KMS-11 (cell line): ENCODE measurements at regions not wholly inside any gene's neighbourhood (a gene's known extent, or its start where the extent isn't known, plus 50 kb on each side); places are given as distances from the start of the nearest gene placed in this dataset.
"Not testable (repeated sequence)": the region's sequence is repeated elsewhere in the genome, so short reads cannot be mapped to it uniquely, and the experiment has no call there.

Experiments used
- H2AFZ ChIP-seq: fragments of 200-600 bp; sonication (generic); 2 replicates; pipeline ENCODE4 v1.6.1; 2016; ENCODE audit warnings: antibody characterized with exemption, mixed run types, low read depth
- H3K27ac ChIP-seq: fragments of 200-600 bp; sonication (generic); 2 replicates; pipeline ENCODE4 v1.6.1; 2016; ENCODE audit warnings: mild to moderate bottlenecking, mixed run types
- H3K27me3 ChIP-seq: fragments of 200-600 bp; sonication (generic); 2 replicates; pipeline ENCODE4 v1.6.1; 2017; ENCODE audit warnings: mild to moderate bottlenecking, low read depth, mixed run types, moderate library complexity; ENCODE audit not compliant: insufficient read depth
- H3K36me3 ChIP-seq: fragments of 200-600 bp; sonication (generic); 2 replicates; pipeline ENCODE4 v1.6.1; 2017; ENCODE audit warnings: mild to moderate bottlenecking, mixed run types; ENCODE audit not compliant: insufficient read depth
- H3K4me1 ChIP-seq: fragments of 200-600 bp; sonication (generic); 2 replicates; pipeline ENCODE4 v1.6.1; 2016; ENCODE audit warnings: mild to moderate bottlenecking, low read depth, mixed run types; ENCODE audit not compliant: poor library complexity, severe bottlenecking
- H3K4me2 ChIP-seq: fragments of 200-600 bp; sonication (generic); 2 replicates; pipeline ENCODE4 v1.7.0; 2016; ENCODE audit warnings: mild to moderate bottlenecking, mixed run types
- H3K4me3 ChIP-seq: fragments of 200-600 bp; sonication (generic); IDR thresholded peaks from 2 replicates; pipeline ENCODE4 v1.6.1; 2017; ENCODE audit warnings: low read depth, low read length, mixed read lengths; ENCODE audit not compliant: insufficient read depth
- H3K79me2 ChIP-seq: fragments of 200-600 bp; sonication (generic); 2 replicates; pipeline ENCODE4 v1.6.1; 2016; ENCODE audit warnings: low read depth, mixed run types; ENCODE audit not compliant: insufficient read depth
- H3K9ac ChIP-seq: fragments of 200-600 bp; sonication (generic); 2 replicates; pipeline ENCODE4 v1.6.1; 2016; ENCODE audit warnings: mild to moderate bottlenecking, mixed run types
- H4K20me1 ChIP-seq: fragments of 200-600 bp; sonication (generic); 2 replicates; pipeline ENCODE4 v1.6.1; 2016; ENCODE audit warnings: mild to moderate bottlenecking, mixed run types; ENCODE audit not compliant: insufficient read depth
- TF ChIP-seq, protein P1 (sequence below): fragments of 200-600 bp; sonication (generic); conservative IDR thresholded peaks from 2 replicates; pipeline ENCODE4 v1.6.1; 2017; ENCODE audit warnings: low read depth, mild to moderate bottlenecking, antibody characterized with exemption, low read length, moderate library complexity, mixed read lengths

DNA sequence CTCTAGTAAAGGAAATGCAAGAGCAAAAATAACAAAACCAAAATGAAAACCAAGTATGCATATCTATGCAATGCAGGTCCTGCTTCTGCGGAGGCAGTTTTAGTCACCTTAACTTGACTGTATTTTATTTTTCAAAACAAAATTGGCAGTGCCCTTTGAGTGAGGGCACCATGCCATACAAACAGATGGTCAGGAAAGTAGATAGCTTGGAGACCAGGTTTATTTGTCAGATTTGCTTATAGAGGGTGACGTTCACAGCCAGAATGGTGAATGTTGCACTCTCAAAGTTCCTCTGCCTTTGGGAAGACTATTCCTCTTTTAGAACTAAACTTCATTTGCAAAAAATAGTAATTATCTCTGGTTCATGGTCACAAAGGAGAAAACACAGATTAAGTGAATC, 801.9 kb downstream of the ANKRD7 start:
- H3K79me2 ChIP-seq: no peaks in the 10 kb centered on the region
- no peaks in the 10 kb centered on the region for H4K20me1 ChIP-seq
- no peaks in the 10 kb centered on the region for H3K27me3 ChIP-seq
- H3K4me2 ChIP-seq: no peak overlapping the region
- TF ChIP-seq, protein P1, sequence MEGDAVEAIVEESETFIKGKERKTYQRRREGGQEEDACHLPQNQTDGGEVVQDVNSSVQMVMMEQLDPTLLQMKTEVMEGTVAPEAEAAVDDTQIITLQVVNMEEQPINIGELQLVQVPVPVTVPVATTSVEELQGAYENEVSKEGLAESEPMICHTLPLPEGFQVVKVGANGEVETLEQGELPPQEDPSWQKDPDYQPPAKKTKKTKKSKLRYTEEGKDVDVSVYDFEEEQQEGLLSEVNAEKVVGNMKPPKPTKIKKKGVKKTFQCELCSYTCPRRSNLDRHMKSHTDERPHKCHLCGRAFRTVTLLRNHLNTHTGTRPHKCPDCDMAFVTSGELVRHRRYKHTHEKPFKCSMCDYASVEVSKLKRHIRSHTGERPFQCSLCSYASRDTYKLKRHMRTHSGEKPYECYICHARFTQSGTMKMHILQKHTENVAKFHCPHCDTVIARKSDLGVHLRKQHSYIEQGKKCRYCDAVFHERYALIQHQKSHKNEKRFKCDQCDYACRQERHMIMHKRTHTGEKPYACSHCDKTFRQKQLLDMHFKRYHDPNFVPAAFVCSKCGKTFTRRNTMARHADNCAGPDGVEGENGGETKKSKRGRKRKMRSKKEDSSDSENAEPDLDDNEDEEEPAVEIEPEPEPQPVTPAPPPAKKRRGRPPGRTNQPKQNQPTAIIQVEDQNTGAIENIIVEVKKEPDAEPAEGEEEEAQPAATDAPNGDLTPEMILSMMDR: no peak
- H3K4me1 ChIP-seq: no peaks in the 10 kb centered on the region
- H3K4me3 ChIP-seq: no peak overlapping the region
- H3K9ac ChIP-seq: no peak overlapping the region
- no peak overlapping the region for H2AFZ ChIP-seq
- H3K27ac ChIP-seq: no peak overlapping the region
- no peaks in the 10 kb centered on the region for H3K36me3 ChIP-seq

DNA sequence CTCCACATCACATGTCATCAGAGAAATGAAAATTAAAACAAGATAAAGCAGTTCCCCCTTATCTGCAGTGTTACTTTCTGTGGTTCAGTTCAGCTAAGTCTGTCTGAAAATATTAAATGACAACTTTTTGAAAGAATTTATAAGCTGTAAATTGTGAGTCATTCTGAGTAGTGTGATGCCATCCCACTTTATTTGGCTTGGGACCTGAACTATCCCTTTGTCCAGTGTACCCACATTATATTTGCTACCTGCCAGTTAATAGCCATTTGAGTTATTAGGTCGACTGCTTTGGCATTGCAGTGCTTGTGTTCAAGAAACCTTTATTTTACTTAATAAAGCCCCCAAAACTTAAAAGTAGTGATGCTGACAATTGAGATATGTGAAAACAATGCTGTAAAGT, 804.2 kb downstream of the ANKRD7 start:
- TF ChIP-seq, protein P1: no peak
- no peaks in the 10 kb centered on the region for H3K4me1 ChIP-seq
- no peaks in the 10 kb centered on the region for H3K36me3 ChIP-seq
- no peaks in the 10 kb centered on the region for H3K27me3 ChIP-seq
- no peak overlapping the region for H3K4me3 ChIP-seq
- no peaks in the 10 kb centered on the region for H3K79me2 ChIP-seq
- H2AFZ ChIP-seq: no peak overlapping the region
- no peak overlapping the region for H3K4me2 ChIP-seq
- H4K20me1 ChIP-seq: no peaks in the 10 kb centered on the region
- H3K27ac ChIP-seq: no peak overlapping the region
- H3K9ac ChIP-seq: no peak overlapping the region

DNA sequence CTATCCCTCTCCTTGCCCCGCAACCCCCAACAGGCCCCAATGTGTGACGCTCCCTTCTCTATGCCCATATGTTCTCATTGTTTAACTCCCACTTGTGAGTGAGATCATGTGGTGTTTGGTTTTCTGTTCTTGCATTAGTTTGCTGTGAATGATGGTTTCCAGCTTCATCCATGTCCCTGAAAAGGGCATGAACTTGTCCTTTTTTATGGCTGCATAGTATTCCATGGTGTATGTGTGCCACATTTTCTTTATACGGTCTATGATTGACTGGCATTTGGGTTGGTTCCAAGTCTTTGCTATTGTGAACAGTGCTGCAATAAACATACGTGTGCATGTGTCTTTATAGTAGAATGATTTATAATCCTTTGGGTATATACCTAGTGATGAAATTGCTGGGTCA, 807.6 kb downstream of the ANKRD7 start:
- H3K79me2 ChIP-seq: not testable (repeated sequence)

DNA sequence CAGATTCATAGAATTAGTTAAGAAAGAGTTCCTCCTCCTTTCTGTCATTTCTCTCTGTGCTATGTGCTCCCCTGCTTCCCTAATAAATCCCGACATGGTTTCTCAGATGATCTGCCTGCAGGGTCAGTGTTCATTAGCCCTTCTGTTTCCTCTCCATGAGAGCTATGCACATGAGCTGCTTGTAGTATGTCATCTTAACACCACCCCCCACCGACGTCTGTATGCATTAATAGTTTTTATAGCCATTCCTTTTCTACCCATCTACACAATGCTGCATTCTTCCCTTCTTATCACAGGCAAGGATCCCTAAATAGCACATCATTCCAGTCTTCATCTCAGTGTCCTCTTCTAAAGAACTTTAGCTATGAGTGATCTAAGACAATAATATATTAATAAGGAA, 809.1 kb downstream of the ANKRD7 start:
- Histone ChIP-seq H3K36me3 (no peaks in the 10 kb centered on the region), H3K4me2 (no peak overlapping the region), H3K4me3 (no peak overlapping the region), H3K4me1 (no peaks in the 10 kb centered on the region), H2AFZ (no peak overlapping the region), H3K9ac (no peak overlapping the region), H3K27ac (no peak overlapping the region), H3K79me2 (no peaks in the 10 kb centered on the region), H3K27me3 (no peaks in the 10 kb centered on the region), H4K20me1 (no peaks in the 10 kb centered on the region)
- TF ChIP-seq, protein P1: no peak

More for the DNA sequence above, 807.6 kb downstream of the ANKRD7 start:
- not testable (repeated sequence) for H3K27ac ChIP-seq, H3K4me1 ChIP-seq, H3K9ac ChIP-seq, H2AFZ ChIP-seq, H4K20me1 ChIP-seq, H3K27me3 ChIP-seq, H3K36me3 ChIP-seq, H3K4me2 ChIP-seq, H3K4me3 ChIP-seq

DNA sequence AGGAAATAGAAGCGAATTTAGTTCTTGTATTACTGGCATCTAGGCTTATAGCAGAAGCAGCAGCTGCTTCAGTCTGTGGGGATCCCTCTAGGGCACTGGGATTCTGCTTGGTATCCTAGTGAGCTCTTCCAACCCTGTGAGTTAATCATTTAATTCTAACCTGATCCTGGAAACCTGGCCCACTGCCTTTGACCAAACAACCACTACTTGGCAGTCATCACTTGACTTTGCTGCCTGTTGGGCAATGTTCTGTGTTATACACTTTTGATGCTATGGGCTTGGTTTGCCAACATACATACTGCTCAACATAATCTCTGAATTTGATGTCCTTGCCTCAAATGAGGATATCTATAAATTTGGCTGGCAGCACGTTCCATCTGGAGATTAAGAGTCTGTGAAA, 813.4 kb downstream of the ANKRD7 start:
- Histone ChIP-seq H3K4me2 (no peak overlapping the region), H3K4me3 (no peak overlapping the region), H3K36me3 (no peaks in the 10 kb centered on the region), H4K20me1 (no peaks in the 10 kb centered on the region), H3K27ac (no peak overlapping the region), H3K9ac (no peak overlapping the region), H3K79me2 (no peaks in the 10 kb centered on the region), H2AFZ (no peak overlapping the region), H3K4me1 (no peaks in the 10 kb centered on the region), H3K27me3 (no peaks in the 10 kb centered on the region)
- TF ChIP-seq, protein P1: no peak
